ENCODE measurements at regions not wholly inside any gene's neighbourhood (a gene's known extent, or its start where the extent isn't known, plus 50 kb on each side); places are given as distances from the start of the nearest gene placed in this dataset.
"Not testable (repeated sequence)": the region's sequence is repeated elsewhere in the genome, so short reads cannot be mapped to it uniquely, and the experiment has no call there.

DNA sequence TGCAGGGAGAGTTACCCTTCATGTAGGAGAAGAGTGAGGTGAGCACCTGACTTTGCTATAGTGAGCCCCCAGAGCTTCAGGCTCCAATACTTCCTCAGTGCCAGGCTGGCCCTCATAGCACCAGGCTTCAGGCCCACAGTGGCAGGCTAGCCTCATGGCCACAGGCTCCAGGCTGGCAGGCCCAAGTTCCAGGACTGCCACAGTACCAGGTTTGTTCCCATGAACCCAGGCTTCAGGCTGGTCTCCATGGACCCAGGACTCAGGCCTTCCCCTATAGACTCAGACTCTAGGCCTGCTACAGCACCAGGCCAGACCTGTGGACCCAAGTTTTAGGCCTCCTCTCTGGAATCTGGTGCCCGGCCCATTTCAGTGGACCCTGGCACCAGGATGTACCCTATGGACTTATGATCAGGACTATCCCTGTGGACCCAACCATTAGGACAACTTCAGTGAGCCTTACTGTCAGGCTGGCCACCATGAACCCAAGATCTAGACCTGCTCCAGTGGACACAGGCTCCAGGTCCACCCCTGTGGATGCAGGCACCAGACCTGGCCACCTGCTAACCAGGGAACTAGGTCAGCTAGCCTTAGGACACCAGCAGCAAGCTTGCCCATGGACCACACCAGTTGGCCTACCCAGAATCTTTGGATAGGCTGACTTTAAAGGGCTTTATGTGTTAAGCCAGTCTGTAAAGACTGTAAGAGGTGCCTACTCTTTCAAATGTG lies 658.2 kb downstream of the KLHL13 start:
- no peak for DNase-seq

DNA sequence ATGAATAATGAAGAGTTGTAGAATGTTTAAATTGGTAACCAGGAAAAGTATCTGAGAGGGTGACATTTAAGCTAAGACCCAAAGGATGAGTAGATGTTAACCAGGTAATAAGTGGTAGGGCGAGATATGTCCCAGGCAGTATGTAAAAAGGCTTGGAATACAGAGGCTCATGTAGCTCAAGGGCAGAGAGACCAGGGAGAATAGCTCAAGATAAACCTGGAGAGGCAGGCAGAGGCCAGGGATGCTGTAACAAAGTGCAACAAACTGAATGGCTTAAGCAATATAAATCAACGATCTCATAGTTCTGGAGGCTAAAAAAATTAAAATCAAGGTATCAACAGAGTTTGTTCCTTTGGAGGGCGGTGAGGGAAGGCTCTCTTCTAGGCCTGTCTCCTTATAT lies 660.8 kb downstream of the KLHL13 start:
- DNase-seq = no peak

DNA sequence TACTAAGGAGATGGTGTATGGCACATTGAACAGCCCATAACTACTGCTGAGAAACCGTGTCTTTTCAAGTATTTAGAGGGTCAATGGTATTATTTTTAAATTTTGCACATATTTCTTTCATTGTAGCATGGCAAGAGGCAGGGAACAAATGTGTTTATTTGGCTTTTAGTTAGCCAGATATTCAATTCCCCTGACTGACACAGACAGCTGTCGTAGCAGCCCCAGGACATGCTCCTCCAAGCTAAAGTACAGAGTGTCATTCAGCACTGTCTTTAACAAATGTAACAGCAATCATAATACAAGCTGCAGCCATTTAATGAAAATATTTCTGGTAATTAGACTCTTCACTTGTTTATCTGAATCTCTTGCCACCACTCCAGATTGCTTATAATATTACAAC lies 687.1 kb downstream of the KLHL13 start:
- no peak for DNase-seq

DNA sequence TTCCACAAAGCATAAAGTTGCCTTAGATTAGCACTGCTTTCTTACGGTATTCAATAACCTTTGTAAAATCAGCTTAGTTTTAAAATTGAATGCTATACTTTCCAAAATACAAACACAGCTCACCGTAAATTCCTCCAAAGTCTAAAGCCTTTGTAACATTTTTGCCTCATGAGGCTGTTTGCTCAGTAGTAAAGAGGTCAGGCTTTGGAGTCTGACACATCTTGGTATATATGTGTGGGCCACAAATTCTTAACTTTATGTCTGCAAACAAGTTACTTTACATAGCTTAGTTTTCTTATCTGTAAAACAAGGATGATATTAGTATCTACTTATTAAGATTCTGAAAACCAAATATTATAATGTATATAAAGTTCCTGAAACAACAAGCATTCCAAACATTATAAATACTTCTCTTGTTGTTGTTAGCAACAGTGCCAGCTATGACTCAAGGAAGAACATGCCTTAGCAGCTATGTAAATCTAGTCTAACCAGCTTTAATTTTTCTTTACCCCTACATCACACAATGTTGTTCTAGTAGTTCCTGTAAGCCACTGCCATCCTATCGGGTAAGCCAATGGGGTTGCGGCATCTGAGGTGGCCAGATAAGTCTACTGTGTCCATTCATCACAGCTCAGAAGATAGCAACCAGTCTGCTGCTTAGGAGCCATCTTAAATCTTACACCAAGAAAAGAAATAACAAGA lies 709.0 kb downstream of the KLHL13 start:
- DNase-seq = no peak

DNA sequence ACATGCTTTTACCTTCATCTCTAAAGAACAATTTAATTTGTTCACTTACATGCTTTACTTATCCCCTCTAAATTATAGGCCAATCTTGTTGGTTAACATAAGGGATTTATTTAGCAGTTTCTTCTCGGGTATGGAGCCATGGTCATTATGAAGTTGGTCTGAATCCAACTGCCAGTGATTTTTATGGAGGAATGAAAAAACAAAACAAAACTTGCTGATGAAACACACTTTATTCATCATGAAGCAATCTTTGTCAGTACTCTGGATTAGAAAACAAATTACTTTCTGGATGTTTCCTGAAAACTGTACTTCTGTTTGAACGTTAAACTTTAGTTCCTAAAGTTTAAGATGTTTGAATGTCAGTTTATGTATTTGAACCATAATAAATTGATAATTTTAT lies 715.8 kb downstream of the KLHL13 start:
- no peak for DNase-seq

DNA sequence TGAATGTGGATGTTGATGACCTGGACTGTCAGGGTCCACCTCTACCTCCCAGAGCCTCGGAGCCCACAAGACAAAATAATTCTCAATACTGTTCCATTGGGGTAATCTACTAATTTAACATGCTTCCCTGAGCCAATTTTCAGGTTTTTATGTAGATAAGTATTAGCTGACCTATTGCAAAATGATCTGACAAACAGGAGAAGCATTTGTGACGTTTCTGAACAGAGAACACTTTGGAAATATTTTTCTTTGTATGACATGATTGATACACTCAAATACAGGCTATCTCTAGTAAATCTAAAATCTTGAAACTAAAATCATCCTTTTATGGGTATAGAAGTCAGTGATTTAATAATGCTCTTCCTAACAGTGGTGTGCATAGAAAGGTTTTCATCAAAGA lies 716.6 kb downstream of the KLHL13 start:
- no peak for DNase-seq

DNA sequence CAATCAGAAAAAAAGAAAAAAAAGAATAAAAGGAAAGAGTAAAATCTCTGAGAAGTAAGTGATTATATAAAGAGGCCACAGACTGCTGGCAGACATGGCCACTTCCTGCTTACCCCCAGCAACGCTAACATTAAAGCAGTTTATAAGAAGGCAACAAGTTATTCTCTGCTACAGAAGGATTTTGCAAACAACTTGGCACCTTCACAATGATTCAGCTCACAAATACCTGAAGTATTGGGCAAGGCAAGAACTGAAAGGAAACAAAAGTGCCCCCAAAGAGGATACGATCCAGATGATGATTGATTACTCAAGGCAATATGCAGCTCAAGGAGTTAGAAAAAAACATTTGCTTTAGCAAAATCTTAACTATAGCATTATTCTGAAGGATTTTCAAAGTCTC lies 718.8 kb downstream of the KLHL13 start:
- DNase-seq = no peak

DNA sequence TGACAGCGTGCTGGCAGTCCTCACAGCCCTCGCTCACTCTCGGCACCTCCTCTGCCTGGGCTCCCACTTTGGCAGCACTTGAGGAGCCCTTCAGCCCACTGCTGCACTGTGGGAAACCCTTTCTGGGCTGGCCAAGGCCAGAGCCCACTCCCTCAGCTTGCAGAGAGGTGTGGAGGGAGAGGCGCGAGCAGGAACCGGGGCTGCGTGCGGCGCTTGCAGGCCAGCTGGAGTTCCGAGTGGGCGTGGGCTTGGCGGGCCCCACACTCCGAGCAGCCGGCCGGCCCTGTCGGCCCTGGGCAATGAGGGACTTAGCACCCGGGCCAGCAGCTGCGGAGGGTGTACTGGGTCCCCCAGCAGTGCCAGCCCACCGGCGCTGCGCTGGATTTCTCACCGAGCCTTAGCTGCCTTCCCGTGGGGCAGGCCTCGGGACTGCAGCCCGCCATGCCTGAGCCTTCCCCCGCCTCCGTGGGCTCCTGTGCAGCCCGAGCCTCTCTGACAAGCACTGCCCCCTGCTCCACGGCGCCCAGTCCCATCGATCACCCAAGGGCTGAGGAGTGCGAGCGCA lies 722.0 kb downstream of the KLHL13 start:
- DNase-seq = not testable (repeated sequence)

DNA sequence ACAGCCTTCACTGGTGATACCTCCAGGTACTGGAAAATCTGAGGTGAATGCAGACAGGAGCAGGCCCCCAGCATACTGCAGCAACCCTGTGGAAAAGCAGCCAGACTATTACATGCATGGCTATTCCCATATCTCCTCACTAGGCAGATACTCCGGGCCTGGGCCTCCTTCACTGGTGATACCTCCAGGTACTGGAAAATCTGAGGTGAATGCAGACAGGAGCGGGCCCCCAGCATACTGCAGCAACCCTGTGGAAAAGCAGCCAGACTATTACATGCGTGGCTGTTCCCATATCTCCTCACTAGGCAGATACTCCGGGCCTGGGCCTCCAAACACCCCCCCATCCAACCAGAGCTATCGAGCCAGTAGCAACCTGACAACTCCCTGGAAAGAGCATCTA lies 724.2 kb downstream of the KLHL13 start:
- DNase-seq = not testable (repeated sequence)

DNA sequence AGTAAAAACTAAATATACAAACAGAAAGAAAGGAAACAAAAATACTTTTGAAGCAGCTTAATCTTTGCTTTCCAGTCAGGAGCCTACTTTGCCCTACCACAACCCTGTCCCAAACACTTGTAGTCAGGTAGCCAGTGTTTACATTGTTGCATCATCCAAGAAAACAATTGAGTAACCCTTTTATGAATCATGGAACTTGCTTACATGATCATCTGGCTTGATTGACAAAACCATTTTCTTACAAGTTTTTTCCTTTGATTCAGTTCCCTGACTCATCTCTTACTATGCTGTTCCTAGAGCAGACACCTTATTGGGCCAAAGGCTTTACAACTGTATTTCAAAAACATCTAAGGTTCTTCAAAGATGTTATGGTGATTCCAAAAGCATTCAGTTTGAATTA lies 740.1 kb downstream of the KLHL13 start:
- DNase-seq = no peak

DNA sequence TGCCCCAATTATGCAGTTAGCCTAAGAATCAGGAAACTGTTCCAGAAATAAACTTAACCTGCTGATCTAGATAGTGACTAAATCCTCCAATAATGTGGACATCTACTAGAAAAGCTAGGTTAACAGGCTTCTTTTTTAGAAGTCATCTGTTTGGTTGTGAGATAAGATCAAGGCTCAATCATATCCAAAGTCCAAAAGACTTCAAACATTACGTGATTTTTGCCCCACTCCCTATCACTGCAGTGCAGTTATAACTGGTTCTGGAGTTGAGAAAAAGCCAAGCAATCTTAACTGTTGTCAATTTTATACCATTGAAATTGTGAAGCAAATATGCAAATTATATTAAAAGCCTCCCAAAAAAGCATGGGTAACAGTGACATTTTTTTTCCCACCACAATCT lies 781.4 kb downstream of the KLHL13 start:
- no peak for DNase-seq

DNA sequence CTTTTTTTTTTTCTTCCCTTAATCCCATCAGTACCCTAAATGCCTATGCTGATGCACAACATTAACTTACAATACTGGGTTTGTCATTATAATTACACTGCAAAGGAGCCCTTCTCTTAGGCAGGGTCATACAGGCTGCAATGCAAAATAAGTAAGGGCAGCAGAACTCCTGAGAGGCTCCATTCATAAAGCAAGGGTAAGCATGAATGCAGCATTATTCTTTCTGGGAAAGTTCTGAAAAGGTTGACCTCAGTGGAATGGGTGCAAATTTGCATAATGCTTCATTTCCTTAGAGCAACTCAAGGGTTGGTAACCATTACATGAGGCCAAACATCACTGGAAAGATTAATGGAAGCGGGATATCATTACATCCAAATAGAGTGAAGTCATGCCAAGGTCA lies 789.2 kb downstream of the KLHL13 start:
- DNase-seq = no peak

DNA sequence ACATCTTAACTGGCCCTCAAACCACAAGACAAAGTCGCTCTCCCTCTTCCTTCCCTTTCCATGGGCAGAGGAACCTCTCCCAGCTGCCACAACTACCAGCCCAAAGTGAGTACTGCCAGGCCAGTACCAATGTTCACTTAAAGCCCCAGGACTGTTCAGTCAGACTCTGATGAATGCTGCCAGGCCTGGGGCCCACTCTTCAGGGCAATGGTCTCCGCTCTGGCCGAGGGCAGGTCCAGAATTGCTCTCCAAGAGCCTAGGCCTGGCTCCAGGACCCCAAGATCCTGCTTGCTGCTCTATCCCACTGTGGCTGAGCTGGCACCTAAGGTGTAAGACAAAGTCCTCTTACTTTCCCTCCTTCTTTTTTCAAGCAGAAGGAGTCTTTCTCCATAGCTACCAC lies 790.9 kb downstream of the KLHL13 start:
- no peak for DNase-seq

DNA sequence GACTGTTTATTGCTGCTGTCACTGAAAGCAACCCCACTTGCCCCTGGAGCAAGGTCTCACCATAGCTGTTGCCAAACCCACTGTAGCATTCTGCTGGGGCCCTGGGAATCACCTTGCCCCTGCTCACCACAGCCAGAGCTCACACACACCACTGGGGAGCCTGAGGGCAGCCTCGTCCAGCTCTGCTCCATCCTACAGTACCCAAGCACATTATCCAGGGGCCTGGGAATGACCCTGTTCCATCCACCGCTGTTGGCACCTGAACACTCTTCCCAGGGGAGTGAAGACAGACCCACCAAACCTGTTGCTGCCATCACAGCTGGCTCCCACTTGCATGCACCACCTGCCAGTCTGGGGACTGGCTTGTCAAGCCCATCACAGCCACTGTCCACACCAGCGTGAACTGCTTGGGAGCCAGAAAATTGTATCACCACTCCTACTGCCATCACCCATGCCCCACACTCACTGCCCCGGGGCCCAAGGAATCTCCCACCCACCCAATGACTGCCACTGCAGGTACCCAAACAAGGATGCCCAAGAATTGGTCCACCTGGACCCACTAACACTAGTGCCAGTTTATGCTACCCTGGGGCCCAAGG lies 811.3 kb downstream of the KLHL13 start:
- no peak for DNase-seq

DNA sequence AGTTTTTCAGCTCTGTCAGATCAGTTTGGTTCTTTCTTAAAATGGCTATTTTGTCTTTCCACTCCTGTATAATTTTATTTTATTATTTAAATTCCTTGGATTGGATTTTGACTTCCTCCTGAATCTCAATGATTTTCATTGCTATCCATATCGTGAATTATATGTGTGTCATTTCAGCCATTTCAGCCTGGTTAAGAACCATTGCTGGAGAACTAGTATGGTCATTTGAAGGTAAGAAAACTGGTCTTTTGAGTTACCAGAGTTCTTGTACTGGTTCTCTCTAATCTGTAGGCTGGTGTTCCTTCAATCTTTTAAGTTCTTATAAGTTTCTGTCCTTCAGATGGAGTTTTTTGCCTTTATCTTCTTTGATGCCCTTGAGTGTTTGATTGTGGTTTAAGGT lies 815.5 kb downstream of the KLHL13 start:
- DNase-seq = no peak

DNA sequence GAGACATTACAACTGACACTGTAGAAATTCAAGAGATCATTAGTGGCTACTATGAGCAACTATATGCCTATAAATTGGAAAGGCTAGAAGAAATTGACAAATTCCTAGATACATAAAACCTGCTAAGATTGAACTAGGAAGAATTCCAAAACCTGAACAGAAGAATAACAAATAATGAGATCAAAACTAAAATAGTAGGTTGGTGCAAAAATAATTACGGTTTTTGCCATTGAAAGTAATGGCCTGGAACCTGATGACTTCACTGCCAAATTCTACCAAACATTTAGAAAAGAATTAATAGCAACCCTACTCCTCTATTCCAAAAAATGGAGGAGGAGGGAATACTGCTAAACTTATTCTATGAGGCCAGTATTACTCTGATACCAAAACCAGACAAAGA lies 824.9 kb downstream of the KLHL13 start:
- no peak for DNase-seq

DNA sequence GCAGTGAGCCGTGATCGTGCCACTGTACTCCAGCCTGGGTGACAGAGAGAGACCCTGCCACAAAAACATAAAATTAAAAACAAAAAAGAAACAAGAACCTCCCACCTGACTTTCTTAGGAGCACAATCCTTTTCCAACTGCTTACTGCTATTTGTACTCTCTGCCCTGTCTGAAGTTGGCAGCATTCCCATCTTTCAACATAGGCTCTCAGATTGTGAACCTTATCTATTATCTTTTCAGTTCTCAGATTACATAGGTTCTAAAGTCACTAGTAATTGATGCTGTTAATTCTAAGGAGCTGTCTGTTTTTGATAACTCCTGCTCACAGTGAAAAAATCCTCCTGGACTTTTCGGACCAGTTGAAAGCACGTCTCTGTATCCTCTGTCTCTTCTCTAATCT lies 812.2 kb upstream of the CT83 start:
- DNase-seq = no peak

Measured in Kasumi-1 (cell line).